Ishikawa (cell line): ENCODE measurements at regions not wholly inside any gene's neighbourhood (a gene's known extent, or its start where the extent isn't known, plus 50 kb on each side); places are given as distances from the start of the nearest gene placed in this dataset.

Experiments
- CEBPB ChIP-seq: IDR thresholded peaks from 2 replicates; pipeline ENCODE4 v1.6.1; 2012
- CREB1 ChIP-seq: IDR thresholded peaks from 2 replicates; pipeline ENCODE4 v1.6.1; 2012; ENCODE audit warnings: low read depth
- EGR1 ChIP-seq: IDR thresholded peaks from 2 replicates; pipeline ENCODE4 v1.6.1; 2012
- EP300 ChIP-seq: IDR thresholded peaks from 2 replicates; pipeline ENCODE4 v1.6.1; 2012; ENCODE audit warnings: borderline replicate concordance
- FOXM1 ChIP-seq: IDR thresholded peaks from 2 replicates; pipeline ENCODE4 v1.6.1; 2012; ENCODE audit warnings: low read depth, borderline replicate concordance
- NFIC ChIP-seq: IDR thresholded peaks from 2 replicates; pipeline ENCODE4 v1.6.1; 2012
- RAD21 ChIP-seq: IDR thresholded peaks from 2 replicates; pipeline ENCODE4 v1.6.1; 2012; ENCODE audit warnings: low read depth
- REST ChIP-seq: IDR thresholded peaks from 2 replicates; pipeline ENCODE4 v1.6.1; 2012; ENCODE audit warnings: low read depth, mild to moderate bottlenecking
- TAF1 ChIP-seq: IDR thresholded peaks from 2 replicates; pipeline ENCODE4 v1.6.1; 2012; ENCODE audit warnings: low read depth, mild to moderate bottlenecking
- TCF12 ChIP-seq: IDR thresholded peaks from 2 replicates; pipeline ENCODE4 v1.6.1; 2012; ENCODE audit warnings: low read depth
- TEAD4 ChIP-seq: IDR thresholded peaks from 2 replicates; pipeline ENCODE4 v1.6.1; 2012
- USF1 ChIP-seq: IDR thresholded peaks from 2 replicates; pipeline ENCODE4 v1.6.1; 2012
- YY1 ChIP-seq: IDR thresholded peaks from 2 replicates; pipeline ENCODE4 v1.6.1; 2012; ENCODE audit warnings: low read depth
- ZBTB7A ChIP-seq: IDR thresholded peaks from 2 replicates; pipeline ENCODE4 v1.6.1; 2012; ENCODE audit warnings: low read depth
- TF ChIP-seq, protein P1 (sequence below): IDR thresholded peaks from 2 replicates; pipeline ENCODE4 v1.6.1; 2012

DNA sequence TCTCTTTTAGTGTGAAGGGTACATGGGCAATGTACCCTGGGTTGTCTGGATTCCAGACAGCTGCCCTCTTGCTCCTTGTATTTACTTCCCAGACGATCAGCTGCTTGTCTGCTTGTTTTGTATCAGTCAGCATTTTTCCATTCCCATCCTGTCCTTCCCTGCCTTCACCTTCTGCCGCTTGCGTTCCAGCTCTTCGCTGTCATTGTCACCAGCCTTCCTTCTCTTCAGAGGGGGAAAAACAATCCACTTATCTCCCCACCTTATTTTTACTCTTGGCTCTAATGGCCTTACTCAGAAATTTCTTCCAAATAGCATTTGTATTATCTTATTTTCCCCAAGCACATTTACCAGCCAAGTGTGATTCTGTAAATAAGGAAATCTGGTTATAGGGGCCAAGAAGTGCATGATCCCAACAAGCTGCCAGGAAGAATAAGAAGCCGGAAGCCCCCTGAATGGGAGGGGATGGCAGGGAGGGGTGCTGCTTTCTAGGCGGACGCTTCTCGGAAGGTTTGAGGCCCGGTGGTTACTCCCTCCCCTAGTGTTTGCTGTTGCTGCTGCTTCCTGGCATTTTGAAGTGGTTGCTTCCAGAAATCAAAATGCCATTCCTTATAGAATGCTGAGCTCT is 497.6 kb downstream of the NTRK3 start:
- TF ChIP-seq CEBPB (no peak), TEAD4 (no peak), RAD21 (no peak), CREB1 (no peak), EGR1 (no peak), EP300 (no peak), NFIC (no peak), ZBTB7A (no peak), YY1 (no peak), USF1 (no peak), TAF1 (no peak), REST (no peak), TCF12 (no peak)
- TF ChIP-seq, protein P1, sequence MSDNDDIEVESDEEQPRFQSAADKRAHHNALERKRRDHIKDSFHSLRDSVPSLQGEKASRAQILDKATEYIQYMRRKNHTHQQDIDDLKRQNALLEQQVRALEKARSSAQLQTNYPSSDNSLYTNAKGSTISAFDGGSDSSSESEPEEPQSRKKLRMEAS: no peak

DNA sequence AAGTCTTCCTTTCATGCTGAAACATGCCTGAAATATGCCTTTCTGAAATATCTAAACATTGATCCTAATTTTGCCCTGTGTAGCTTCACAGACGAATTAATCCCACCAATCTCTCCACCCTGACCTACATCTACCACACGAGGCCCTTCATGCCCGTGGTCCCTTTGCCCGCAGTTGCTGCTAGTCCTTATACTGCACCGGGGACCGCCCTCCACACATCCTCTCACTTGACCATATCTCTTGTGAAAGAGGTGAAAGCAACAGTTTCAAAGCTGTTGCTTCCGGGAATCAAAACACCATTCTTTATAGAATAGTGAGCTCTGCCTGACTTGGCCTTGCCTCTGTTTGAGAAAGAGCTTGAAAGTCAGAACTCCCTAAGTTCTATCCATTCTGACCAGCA is 499.5 kb downstream of the NTRK3 start:
- no peak for TF ChIP-seq REST
- no peak for TF ChIP-seq CEBPB
- TF ChIP-seq EP300: no peak
- TF ChIP-seq, protein P1: no peak
- no peak for TF ChIP-seq TAF1
- no peak for TF ChIP-seq USF1
- no peak for TF ChIP-seq RAD21
- TF ChIP-seq YY1: no peak
- no peak for TF ChIP-seq ZBTB7A
- TF ChIP-seq NFIC: no peak
- no peak for TF ChIP-seq CREB1
- no peak for TF ChIP-seq TEAD4
- TF ChIP-seq EGR1: no peak
- TF ChIP-seq FOXM1: no peak

- TF ChIP-seq NFIC (no peak), YY1 (no peak), EP300 (no peak), FOXM1 (no peak), CREB1 (no peak), ZBTB7A (no peak), CEBPB (no peak), TAF1 (no peak), TEAD4 (no peak)
- TF ChIP-seq, protein P1: no peak
Measured at GRCh38 chr15:87756072-87756471, 500.5 kb downstream of the NTRK3 start.

GRCh38 chr15:87755226-87755625 is 501.3 kb downstream of the NTRK3 start:
- TF ChIP-seq USF1: no peak
- TF ChIP-seq, protein P1: no peak
- no peak for TF ChIP-seq CEBPB
- TF ChIP-seq NFIC: no peak
- no peak for TF ChIP-seq YY1
- TF ChIP-seq REST: no peak
- no peak for TF ChIP-seq FOXM1
- no peak for TF ChIP-seq EP300
- no peak for TF ChIP-seq CREB1
- no peak for TF ChIP-seq EGR1
- TF ChIP-seq TCF12: no peak
- TF ChIP-seq TEAD4: no peak
